OCI-LY1 (cell line): ENCODE measurements at regions not wholly inside any gene's neighbourhood (a gene's known extent, or its start where the extent isn't known, plus 50 kb on each side); places are given as distances from the start of the nearest gene placed in this dataset.
"Not testable (repeated sequence)": the region's sequence is repeated elsewhere in the genome, so short reads cannot be mapped to it uniquely, and the experiment has no call there.

Experiments used
- CTCF ChIP-seq: fragments of 200-600 bp; sonication (generic), shearing (Covaris generic); IDR thresholded peaks from 2 replicates; pipeline ENCODE4 v1.5.1; 2017; ENCODE audit warnings: mild to moderate bottlenecking, antibody characterized with exemption, low read length, moderate library complexity, mixed read lengths
- EZH2 ChIP-seq: fragments of 200-600 bp; sonication (generic), shearing (Covaris generic); IDR thresholded peaks from 2 replicates; pipeline ENCODE4 v1.8.0; 2017; ENCODE audit warnings: borderline replicate concordance, mixed run types, mild to moderate bottlenecking, antibody characterized with exemption, low read length, moderate library complexity, mixed read lengths

- not testable (repeated sequence) for TF ChIP-seq CTCF, EZH2
Observed at GRCh38 chr11:67906969-67907368, 96.9 kb downstream of the UNC93B1 start.
